ENCODE measurements at regions not wholly inside any gene's neighbourhood (a gene's known extent, or its start where the extent isn't known, plus 50 kb on each side); places are given as distances from the start of the nearest gene placed in this dataset.

DNA sequence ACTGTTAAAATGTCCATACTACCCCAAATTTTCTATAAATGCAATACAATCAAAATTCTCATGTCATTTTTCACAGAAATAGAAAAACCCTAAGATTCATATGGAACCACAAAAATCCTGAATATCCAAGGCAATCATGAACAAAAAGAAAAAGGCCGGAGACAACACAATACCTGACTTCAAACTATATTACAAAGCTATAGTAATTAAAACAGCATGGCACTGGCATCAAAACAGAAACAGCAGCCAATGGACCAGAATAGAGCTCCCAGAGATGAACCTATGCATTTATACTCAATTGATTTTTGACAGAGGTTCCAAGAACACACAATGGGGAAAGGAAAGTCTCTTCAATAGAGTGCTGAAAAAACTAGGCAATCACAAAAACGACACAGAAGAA lies 128.8 kb downstream of the SDHAF3 start:
- TF ChIP-seq, protein P1, sequence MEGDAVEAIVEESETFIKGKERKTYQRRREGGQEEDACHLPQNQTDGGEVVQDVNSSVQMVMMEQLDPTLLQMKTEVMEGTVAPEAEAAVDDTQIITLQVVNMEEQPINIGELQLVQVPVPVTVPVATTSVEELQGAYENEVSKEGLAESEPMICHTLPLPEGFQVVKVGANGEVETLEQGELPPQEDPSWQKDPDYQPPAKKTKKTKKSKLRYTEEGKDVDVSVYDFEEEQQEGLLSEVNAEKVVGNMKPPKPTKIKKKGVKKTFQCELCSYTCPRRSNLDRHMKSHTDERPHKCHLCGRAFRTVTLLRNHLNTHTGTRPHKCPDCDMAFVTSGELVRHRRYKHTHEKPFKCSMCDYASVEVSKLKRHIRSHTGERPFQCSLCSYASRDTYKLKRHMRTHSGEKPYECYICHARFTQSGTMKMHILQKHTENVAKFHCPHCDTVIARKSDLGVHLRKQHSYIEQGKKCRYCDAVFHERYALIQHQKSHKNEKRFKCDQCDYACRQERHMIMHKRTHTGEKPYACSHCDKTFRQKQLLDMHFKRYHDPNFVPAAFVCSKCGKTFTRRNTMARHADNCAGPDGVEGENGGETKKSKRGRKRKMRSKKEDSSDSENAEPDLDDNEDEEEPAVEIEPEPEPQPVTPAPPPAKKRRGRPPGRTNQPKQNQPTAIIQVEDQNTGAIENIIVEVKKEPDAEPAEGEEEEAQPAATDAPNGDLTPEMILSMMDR (IDR thresholded peaks at IDR 0.05), result no peak
- TF ChIP-seq POLR2A (IDR thresholded peaks at IDR 0.05), result no peak

All from adrenal gland (tissue), 5 donors.